ENCODE measurements at regions not wholly inside any gene's neighbourhood (a gene's known extent, or its start where the extent isn't known, plus 50 kb on each side); places are given as distances from the start of the nearest gene placed in this dataset.

DNA sequence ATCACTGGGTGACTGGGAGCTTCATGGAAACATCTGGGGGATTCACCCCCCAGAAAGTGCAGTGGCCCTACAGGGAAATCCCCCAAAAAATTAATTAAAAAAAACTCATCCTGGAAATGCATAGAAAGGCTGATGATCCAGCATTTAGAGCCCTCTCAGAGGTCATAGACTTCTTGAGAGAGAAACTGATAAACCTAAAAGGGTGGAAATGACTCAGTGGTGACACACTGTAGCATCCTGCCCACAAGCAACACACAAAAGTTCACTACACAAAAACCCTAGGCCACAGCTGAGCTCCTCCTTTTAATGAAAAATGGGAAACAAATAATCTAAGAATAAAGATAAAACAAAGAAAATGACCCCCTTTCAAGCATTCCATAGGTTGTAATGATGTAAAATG, 911.5 kb downstream of the GLUD2 start:
- no peak for DNase-seq
- intact Hi-C loops (cut with DNase I) = no loop called here

- no peak for DNase-seq
- intact Hi-C loops (cut with DNase I) = no loop called here
Measured at GRCh38 chrX:121975671-121976070, 928.3 kb downstream of the GLUD2 start.

GRCh38 chrX:121987163-121987562, 939.8 kb downstream of the GLUD2 start:
- DNase-seq = no peak
- intact Hi-C loops (cut with DNase I) = no loop called here

DNA sequence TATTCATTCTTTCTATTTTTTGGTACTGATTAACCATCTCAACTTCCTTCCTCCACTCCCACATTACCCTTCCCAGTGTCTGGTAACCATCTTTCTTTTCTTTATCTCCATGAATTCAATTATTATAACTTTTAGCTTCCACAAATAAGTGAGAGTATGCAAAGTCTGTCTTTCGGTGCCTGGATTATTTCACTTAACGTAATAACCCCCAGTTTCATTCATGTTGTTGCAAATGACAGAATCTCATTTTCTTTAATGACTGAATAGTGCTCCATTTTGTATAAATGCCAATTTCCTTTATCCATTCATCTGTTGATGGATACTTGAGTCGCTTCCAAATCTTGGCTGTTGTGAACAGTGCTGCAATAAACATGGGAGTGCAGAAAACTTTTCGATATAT, 940.4 kb downstream of the GLUD2 start:
- intact Hi-C loops (cut with DNase I) = no loop called here
- no peak for DNase-seq

- DNase-seq = peak in 2 of 10 donors; percentile 57 to 59
- intact Hi-C loops (cut with DNase I) = no loop called here
Measured at GRCh38 chrX:122004127-122004526, 956.7 kb downstream of the GLUD2 start.

DNA sequence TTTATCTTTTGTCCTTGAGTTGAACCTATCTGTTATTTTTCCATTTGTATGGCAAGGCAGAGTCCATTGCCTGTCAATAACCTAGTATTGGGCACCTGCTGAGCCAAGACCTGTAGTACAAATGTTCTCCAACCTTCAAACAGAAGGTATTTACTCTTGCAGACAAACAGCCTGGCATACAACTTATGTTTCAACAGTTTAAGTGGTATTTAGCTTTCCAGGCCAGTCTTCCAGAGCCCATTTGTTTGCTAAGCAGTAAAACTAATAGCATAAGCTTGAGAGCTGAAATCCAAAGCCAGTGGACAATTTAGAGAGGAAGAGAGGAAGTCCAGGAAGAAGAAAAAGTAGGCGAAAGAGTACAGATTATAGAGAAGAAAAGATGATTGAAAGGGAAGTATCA, 979.3 kb downstream of the GLUD2 start:
- DNase-seq = no peak
- intact Hi-C loops (cut with DNase I) = no loop called here

- no peak for DNase-seq
- intact Hi-C loops (cut with DNase I) = no loop called here
Measured at GRCh38 chrX:122046226-122046625, 998.8 kb downstream of the GLUD2 start.

DNA sequence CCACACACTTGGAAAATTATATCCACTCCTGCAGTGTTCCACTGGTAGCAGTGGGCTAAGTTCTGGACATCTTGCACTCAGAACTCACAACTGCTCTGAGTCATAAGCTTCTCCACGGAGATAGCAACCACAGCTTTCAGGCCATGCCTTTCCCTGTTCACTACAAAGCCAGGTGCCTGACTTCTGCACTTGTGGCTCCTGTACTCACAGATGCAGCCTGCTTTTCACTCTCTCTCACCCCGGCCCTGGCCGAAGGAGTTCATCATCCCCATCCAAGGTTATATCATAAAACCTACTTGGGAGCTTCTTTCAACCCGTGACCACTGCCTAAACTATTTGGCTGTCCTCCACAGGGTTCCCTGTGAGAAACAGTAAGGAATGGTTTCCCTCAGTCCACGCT, 999.4 kb downstream of the GLUD2 start:
- intact Hi-C loops (cut with DNase I) = no loop called here
- no peak for DNase-seq

GRCh38 chrX:122047261-122047660, 999.9 kb downstream of the GLUD2 start:
- no peak for DNase-seq
- intact Hi-C loops (cut with DNase I) = no loop called here

DNA sequence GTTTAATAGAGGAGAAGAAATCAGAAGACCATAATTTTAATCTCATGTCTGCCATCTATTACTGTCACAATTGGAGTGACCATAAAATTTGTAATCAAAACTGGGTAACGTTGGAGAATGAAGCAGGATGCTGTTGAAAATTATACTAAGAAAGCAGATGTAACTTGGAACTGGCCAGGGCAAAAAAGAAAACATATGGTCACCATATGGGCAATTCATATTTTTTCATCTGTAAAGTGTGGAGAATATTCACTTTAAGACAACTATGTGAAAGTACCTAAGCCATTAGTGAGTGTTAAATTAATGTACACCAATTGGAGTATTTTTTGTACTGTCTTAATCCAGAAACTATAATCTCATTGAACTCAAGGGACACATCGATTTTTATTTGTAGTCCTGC, 1008.0 kb downstream of the GLUD2 start:
- intact Hi-C loops (cut with DNase I) = no loop called here
- no peak for DNase-seq

DNA sequence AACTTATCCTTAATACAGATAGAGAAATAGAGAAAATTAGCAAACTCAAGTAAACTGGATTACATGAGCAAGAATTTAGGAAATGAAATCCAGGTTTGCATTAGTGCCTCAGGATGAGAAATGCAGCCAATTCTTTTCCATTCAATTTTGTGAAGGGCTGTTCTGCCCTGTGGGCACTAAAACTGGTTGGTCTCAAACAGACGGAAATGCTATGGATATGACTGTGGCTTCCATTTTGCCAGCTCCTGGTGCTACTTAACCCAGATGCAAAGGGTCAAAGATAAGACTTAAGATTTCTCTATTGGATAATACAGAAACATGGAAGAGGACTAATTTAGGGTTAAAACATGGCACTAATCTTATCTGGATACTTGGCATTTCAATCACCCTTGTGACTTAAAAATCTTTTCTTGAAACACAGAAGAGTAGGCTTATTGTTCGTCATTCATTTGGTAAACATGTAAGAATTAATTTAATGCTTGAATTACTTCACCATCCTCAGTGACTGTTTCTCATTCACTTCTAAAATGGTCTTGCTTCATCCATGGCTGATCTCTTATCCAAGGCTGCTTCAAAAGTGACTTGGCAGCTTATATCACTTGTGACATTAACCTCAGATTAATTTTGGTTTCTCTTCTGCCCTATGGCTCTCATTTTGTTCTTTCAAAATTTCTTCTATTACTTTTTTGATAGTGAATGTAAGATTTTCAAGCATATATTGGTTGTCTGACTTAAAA, 1008.7 kb downstream of the GLUD2 start:
- DNase-seq = no peak
- intact Hi-C loops (cut with DNase I) = no loop called here

GRCh38 chrX:122076241-122076640, 1028.8 kb downstream of the GLUD2 start:
- intact Hi-C loops (cut with DNase I) = no loop called here
- no peak for DNase-seq

- intact Hi-C loops (cut with DNase I) = no loop called here
- DNase-seq = no peak
Measured at GRCh38 chrX:122078079-122078478, 1030.7 kb downstream of the GLUD2 start.

GRCh38 chrX:122087341-122087740, 1039.9 kb downstream of the GLUD2 start:
- no peak for DNase-seq
- intact Hi-C loops (cut with DNase I) = no loop called here

GRCh38 chrX:122091571-122091970, 1044.2 kb downstream of the GLUD2 start:
- intact Hi-C loops (cut with DNase I) = no loop called here
- no peak for DNase-seq

- intact Hi-C loops (cut with DNase I) = no loop called here
- no peak for DNase-seq
Measured at GRCh38 chrX:122092360-122092759, 1045.0 kb downstream of the GLUD2 start.

GRCh38 chrX:122092978-122093377, 1045.6 kb downstream of the GLUD2 start:
- no peak for DNase-seq
- intact Hi-C loops (cut with DNase I) = no loop called here

DNA sequence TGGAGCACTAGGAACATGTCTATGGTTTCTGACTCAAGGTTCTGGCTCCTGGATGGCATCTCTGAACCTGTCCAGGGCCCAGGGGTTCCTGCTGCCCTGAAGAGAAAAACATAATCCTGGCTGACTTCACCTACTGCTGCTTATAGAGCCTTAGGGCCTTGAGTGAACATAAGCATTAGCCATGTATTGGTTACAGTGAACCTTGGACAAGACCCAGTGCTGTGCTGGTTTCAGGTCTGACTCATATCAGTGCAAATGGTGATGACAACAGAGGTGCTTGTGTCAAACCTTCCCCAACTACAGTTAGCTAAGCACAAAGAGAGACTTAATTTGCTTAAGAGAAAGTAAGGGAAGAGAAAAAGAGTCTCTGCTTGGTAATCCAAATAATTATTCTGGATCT, 1047.2 kb downstream of the GLUD2 start:
- intact Hi-C loops (cut with DNase I) = no loop called here
- peak in 1 of 10 donors; percentile 27 for DNase-seq

DNA sequence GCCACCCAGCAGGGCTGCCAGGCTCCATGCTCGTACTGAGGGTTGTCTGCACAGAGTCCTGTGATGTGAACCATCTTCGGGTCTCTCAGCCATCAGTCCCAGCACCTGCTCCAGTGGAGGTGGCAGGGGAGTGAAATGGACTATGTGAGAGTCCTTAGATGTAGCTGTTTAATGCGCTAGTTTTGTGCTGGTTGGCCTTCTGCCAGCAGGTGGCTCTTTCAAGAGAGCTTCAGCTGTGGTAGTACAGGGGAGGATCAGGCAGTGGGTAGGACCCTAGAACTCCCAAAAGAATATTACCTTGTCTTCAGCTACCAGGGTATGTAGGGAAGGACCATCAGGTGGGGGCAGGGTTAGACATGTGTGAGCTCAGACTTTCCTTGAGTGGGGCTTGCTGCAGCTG, 1066.0 kb downstream of the GLUD2 start:
- intact Hi-C loops (cut with DNase I) = no loop called here
- DNase-seq = no peak

GRCh38 chrX:122113896-122114295, 1066.5 kb downstream of the GLUD2 start:
- intact Hi-C loops (cut with DNase I) = no loop called here
- DNase-seq = no peak

- no peak for DNase-seq
- intact Hi-C loops (cut with DNase I) = no loop called here
Measured at GRCh38 chrX:122115604-122116003, 1068.2 kb downstream of the GLUD2 start.

DNA sequence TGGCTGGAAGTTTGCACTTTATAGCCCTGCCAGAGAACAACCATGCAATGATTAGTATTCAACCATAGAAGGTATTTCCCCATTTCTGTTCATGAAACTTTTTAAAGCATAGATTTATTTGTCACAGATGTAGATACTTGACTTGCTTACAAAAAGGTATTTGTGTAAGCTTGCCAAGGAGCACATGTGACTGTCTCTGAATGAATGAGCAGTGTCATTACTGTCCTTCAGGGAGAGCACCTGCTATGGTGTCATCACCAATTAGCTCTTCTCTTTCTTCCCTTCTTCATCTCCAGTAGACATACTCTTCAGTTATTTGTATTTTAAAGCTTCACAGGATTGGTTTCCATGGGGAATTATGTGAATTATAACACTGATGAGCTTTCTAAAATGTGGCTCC, 1064.7 kb upstream of the GRIA3 start:
- intact Hi-C loops (cut with DNase I) = no loop called here
- no peak for DNase-seq

DNA sequence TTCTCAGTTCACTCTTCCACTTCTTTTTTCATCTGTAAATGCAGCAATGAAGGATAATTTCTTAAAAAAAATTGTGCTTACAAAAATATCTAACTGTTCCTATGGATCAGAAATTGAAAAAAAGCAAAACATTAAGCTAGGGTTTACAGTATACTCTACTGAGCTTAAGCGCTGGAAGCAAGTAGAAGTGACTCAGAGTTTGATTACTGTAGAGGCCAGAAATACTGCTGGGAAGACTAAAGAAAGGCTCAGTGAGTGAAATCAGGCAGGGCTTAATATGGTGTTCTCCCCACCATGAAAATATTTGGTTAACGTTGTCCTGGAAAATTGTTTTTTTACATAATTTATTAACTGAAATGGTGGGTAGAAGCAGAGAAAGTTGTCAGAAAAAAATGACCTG, 1061.8 kb upstream of the GRIA3 start:
- DNase-seq = no peak
- intact Hi-C loops (cut with DNase I) = no loop called here

Measured in posterior cingulate gyrus (tissue), 11 donors.